Loucy (cell line): ENCODE measurements at regions not wholly inside any gene's neighbourhood (a gene's known extent, or its start where the extent isn't known, plus 50 kb on each side); places are given as distances from the start of the nearest gene placed in this dataset.
A peak's percentile ranks its signal among the peaks of the same experiment; 100 is the strongest.

Experiments used
- H2AFZ ChIP-seq: fragments of 200-600 bp; sonication (generic); 2 replicates; pipeline ENCODE4 v1.6.0; 2016; ENCODE audit warnings: antibody characterized with exemption, mild to moderate bottlenecking, low read length, moderate library complexity
- H3F3A ChIP-seq: fragments of 200-600 bp; 2 replicates; pipeline ENCODE4 v1.6.0; 2016; ENCODE audit warnings: antibody characterized with exemption, low read depth, mild to moderate bottlenecking
- H3K27me3 ChIP-seq: fragments of 200-600 bp; sonication (generic); 2 replicates; pipeline ENCODE4 v1.6.1; 2014; ENCODE audit warnings: low read length, mild to moderate bottlenecking; ENCODE audit not compliant: insufficient read depth, poor library complexity, severe bottlenecking
- H3K36me3 ChIP-seq: fragments of 200-600 bp; sonication (generic); 2 replicates; pipeline ENCODE4 v1.6.1; 2016; ENCODE audit warnings: low read length; ENCODE audit not compliant: insufficient read depth
- H3K4me1 ChIP-seq: fragments of 200-600 bp; sonication (generic); 2 replicates; pipeline ENCODE4 v1.5.1; 2014; ENCODE audit warnings: low read length, mild to moderate bottlenecking; ENCODE audit not compliant: insufficient read depth, poor library complexity, severe bottlenecking
- H3K4me2 ChIP-seq: fragments of 200-600 bp; sonication (generic); 2 replicates; pipeline ENCODE4 v1.6.0; 2014; ENCODE audit warnings: antibody characterized with exemption, low read length, low read depth, mild to moderate bottlenecking; ENCODE audit not compliant: poor library complexity, severe bottlenecking
- H3K4me3 ChIP-seq: fragments of 200-600 bp; sonication (generic); 2 replicates; pipeline ENCODE4 v1.5.1; 2014; ENCODE audit warnings: low read length, mild to moderate bottlenecking, mixed read lengths; ENCODE audit not compliant: poor library complexity, severe bottlenecking
- H3K79me2 ChIP-seq: fragments of 200-600 bp; sonication (generic); 2 replicates; pipeline ENCODE4 v1.6.1; 2014; ENCODE audit warnings: low read length; ENCODE audit not compliant: insufficient read depth
- H3K9ac ChIP-seq: fragments of 200-600 bp; sonication (generic); 2 replicates; pipeline ENCODE4 v1.6.0; 2014; ENCODE audit warnings: mild to moderate bottlenecking, low read depth, low read length, moderate library complexity; ENCODE audit not compliant: poor library complexity, severe bottlenecking
- H3K9me2 ChIP-seq: fragments of 200-600 bp; sonication (generic); replicated peaks from 2 replicates; pipeline ENCODE4 v1.6.1; 2016; ENCODE audit warnings: low read depth, low read length, mixed read lengths
- H3K9me3 ChIP-seq: fragments of 200-600 bp; sonication (generic); 2 replicates; pipeline ENCODE4 v1.6.1; 2014; ENCODE audit warnings: mild to moderate bottlenecking, antibody characterized with exemption, low read length, low read depth; ENCODE audit not compliant: insufficient read depth
- H4K20me1 ChIP-seq: fragments of 200-600 bp; sonication (generic); 2 replicates; pipeline ENCODE4 v1.6.0; 2014; ENCODE audit warnings: antibody characterized with exemption, low read length, mild to moderate bottlenecking; ENCODE audit not compliant: insufficient read depth, poor library complexity, severe bottlenecking
- CTCF ChIP-seq: fragments of 200-600 bp; sonication (generic); conservative IDR thresholded peaks from 2 replicates; pipeline ENCODE4 v1.5.1; 2014; ENCODE audit warnings: mild to moderate bottlenecking, antibody characterized with exemption, low read length
- EZH2phosphoT487 ChIP-seq: fragments of 200-600 bp; IDR thresholded peaks from 2 replicates; pipeline ENCODE4 v1.6.1; 2018; ENCODE audit warnings: antibody characterized with exemption, mild to moderate bottlenecking, moderate library complexity, borderline replicate concordance

- H3K36me3 ChIP-seq, result no peaks in the 10 kb centered on the region
- no peaks in the 10 kb centered on the region for H3K9me3 ChIP-seq
- no peaks in the 10 kb centered on the region for H3K9me2 ChIP-seq
- no peaks in the 10 kb centered on the region for H3K27me3 ChIP-seq
- 0 out of 2 replicates have a peak overlapping the region, but pooled peaks have one; percentile 48 for H2AFZ ChIP-seq
- H4K20me1 ChIP-seq, result no peaks in the 10 kb centered on the region
- H3K79me2 ChIP-seq, result no peaks in the 10 kb centered on the region
- TF ChIP-seq EZH2phosphoT487 (no peak), CTCF (no peak)
- H3F3A ChIP-seq, result no peaks in the 10 kb centered on the region
- no peak overlapping the region for H3K9ac ChIP-seq
- H3K4me1 ChIP-seq, result no peaks in the 10 kb centered on the region
- H3K4me3 ChIP-seq, result no peak overlapping the region
- no peak overlapping the region for H3K4me2 ChIP-seq
Measured at GRCh38 chr3:180311242-180311641, 274.5 kb upstream of the PEX5L start.

GRCh38 chr3:180316321-180316720 is 279.6 kb upstream of the PEX5L start:
- Histone ChIP-seq H3F3A (no peaks in the 10 kb centered on the region), H3K9me2 (no peaks in the 10 kb centered on the region), H3K79me2 (no peaks in the 10 kb centered on the region), H3K36me3 (no peaks in the 10 kb centered on the region), H3K9ac (no peak overlapping the region), H4K20me1 (no peaks in the 10 kb centered on the region), H2AFZ (no peak overlapping the region), H3K9me3 (no peaks in the 10 kb centered on the region), H3K4me3 (no peak overlapping the region), H3K4me2 (no peak overlapping the region), H3K27me3 (no peaks in the 10 kb centered on the region), H3K4me1 (peaks cover 6% of the 10 kb centered on the region)
- TF ChIP-seq CTCF (no peak), EZH2phosphoT487 (no peak)

- H3K4me2 ChIP-seq, result no peak overlapping the region
- H4K20me1 ChIP-seq, result no peaks in the 10 kb centered on the region
- H3K36me3 ChIP-seq, result no peaks in the 10 kb centered on the region
- no peaks in the 10 kb centered on the region for H3K27me3 ChIP-seq
- no peak overlapping the region for H3K4me3 ChIP-seq
- H3F3A ChIP-seq, result no peaks in the 10 kb centered on the region
- H3K9me2 ChIP-seq, result no peaks in the 10 kb centered on the region
- TF ChIP-seq CTCF (no peak), EZH2phosphoT487 (no peak)
- no peaks in the 10 kb centered on the region for H3K79me2 ChIP-seq
- H3K9me3 ChIP-seq, result no peaks in the 10 kb centered on the region
- no peak overlapping the region for H2AFZ ChIP-seq
- H3K4me1 ChIP-seq, result peaks cover 8% of the 10 kb centered on the region
- H3K9ac ChIP-seq, result no peak overlapping the region
Measured at GRCh38 chr3:180319461-180319860, 282.5 kb upstream of the TTC14 start.
